Kidney (tissue), 13 donors: ENCODE measurements at regions not wholly inside any gene's neighbourhood (a gene's known extent, or its start where the extent isn't known, plus 50 kb on each side); places are given as distances from the start of the nearest gene placed in this dataset.

Experiments used
- DNase-seq, 5 donors: peaks; one replicate each; pipeline ENCODE4 v3.0.0-alpha.2; 2013 to 2020
- FAIRE-seq: peaks from 2 replicates; lab custom pipeline; 2012; peaks lifted over from hg19 to GRCh38; lab: Jason Lieb, UNC
- H3K27ac ChIP-seq, 2 donors: one replicate each; pipeline ENCODE4 v1.7.0; 2013; ENCODE audit warnings: low read depth in 2 of 2, low read length in 2 of 2, inconsistent platforms in 1 of 2
- H3K27me3 ChIP-seq: one replicate; pipeline ENCODE4 v1.7.1; 2013; ENCODE audit warnings: low read length, inconsistent platforms; ENCODE audit not compliant: control insufficient read depth, insufficient read depth
- H3K36me3 ChIP-seq, 3 donors: one replicate each; pipeline versions ENCODE4 v1.7.0 to v1.7.1; 2013; ENCODE audit warnings: low read length in 3 of 3, control low read depth in 1 of 3, inconsistent platforms in 1 of 3; ENCODE audit not compliant: insufficient read depth in 3 of 3, control insufficient read depth in 2 of 3
- H3K4me1 ChIP-seq, 3 donors: one replicate each; pipeline versions ENCODE4 v1.7.0 to v1.7.1; 2013; ENCODE audit warnings: low read length in 3 of 3, inconsistent platforms in 1 of 3, low read depth in 1 of 3; ENCODE audit not compliant: control insufficient read depth in 2 of 3, insufficient read depth in 2 of 3
- H3K4me3 ChIP-seq, 3 donors: one replicate each; pipeline versions ENCODE4 v1.7.0 to v1.8.1; 2013; ENCODE audit warnings: low read length in 3 of 3, control low read depth in 1 of 3, inconsistent platforms in 1 of 3
- H3K9ac ChIP-seq, 3 donors: one replicate each; pipeline versions ENCODE4 v1.7.0 to v1.7.1; 2013; ENCODE audit warnings: low read length in 3 of 3, control low read depth in 1 of 3, inconsistent platforms in 1 of 3
- H3K9me3 ChIP-seq, 3 donors: one replicate each; pipeline versions ENCODE4 v1.7.0 to v1.7.1; 2013; ENCODE audit warnings: low read length in 3 of 3, control low read depth in 1 of 3, inconsistent platforms in 1 of 3; ENCODE audit not compliant: control insufficient read depth in 2 of 3, insufficient read depth in 1 of 3
- CTCF ChIP-seq: IDR thresholded peaks from 3 replicates; pipeline ENCODE4 v1.5.1; 2012; ENCODE audit warnings: mild to moderate bottlenecking, moderate library complexity, borderline replicate concordance; ENCODE audit not compliant: insufficient read depth; ENCODE audit errors: extremely low read depth
- intact Hi-C: fragments of 100-400 bp; cut with DNase I; formaldehyde crosslinking; loops from one replicate; pipeline ENCODE4 v1.11.1; 2022
- donor health status: control.
- donor health status: control.
- donor health status: control.
- donor health status: control.
- donor health status: control.
- donor health status: DM: yes; HTN: yes; CAD: no.
- donor health status: Normal renal cell carcinoma (clear cell type).

- H3K27me3 ChIP-seq: no peaks in the 10 kb centered on the region
- DNase-seq: no peak
- no peaks in the 10 kb centered on the region for H3K9me3 ChIP-seq
- no peaks in the 10 kb centered on the region for H3K4me1 ChIP-seq
- H3K9ac ChIP-seq: no peak overlapping the region
- no peak overlapping the region for H3K27ac ChIP-seq
- intact Hi-C loops: no loop called here
- H3K4me3 ChIP-seq: no peak overlapping the region
- no peak for TF ChIP-seq CTCF
- H3K36me3 ChIP-seq: no peaks in the 10 kb centered on the region
- FAIRE-seq: no peak
Measured at GRCh38 chr14:39683691-39684260, 251.5 kb upstream of the FBXO33 start.

- Histone ChIP-seq H3K4me3 (no peak overlapping the region), H3K9me3 (no peaks in the 10 kb centered on the region), H3K9ac (no peak overlapping the region), H3K36me3 (no peaks in the 10 kb centered on the region), H3K27me3 (no peaks in the 10 kb centered on the region), H3K27ac (no peak overlapping the region), H3K4me1 (no peaks in the 10 kb centered on the region)
- TF ChIP-seq CTCF: no peak
- intact Hi-C loops: no loop called here
- no peak for FAIRE-seq
- DNase-seq: no peak
Measured at GRCh38 chr14:39682582-39682981, 250.3 kb upstream of the FBXO33 start.

GRCh38 chr14:39681782-39682399 is 249.7 kb upstream of the FBXO33 start:
- H3K4me3 ChIP-seq: no peak overlapping the region
- H3K9me3 ChIP-seq: no peaks in the 10 kb centered on the region
- TF ChIP-seq CTCF: no peak
- FAIRE-seq (no peak), DNase-seq (no peak)
- H3K36me3 ChIP-seq: no peaks in the 10 kb centered on the region
- H3K27ac ChIP-seq: no peak overlapping the region
- intact Hi-C loops: no loop called here
- H3K27me3 ChIP-seq: no peaks in the 10 kb centered on the region
- H3K9ac ChIP-seq: no peak overlapping the region
- no peaks in the 10 kb centered on the region for H3K4me1 ChIP-seq
